WERI-Rb-1 (cell line): ENCODE measurements at regions not wholly inside any gene's neighbourhood (a gene's known extent, or its start where the extent isn't known, plus 50 kb on each side); places are given as distances from the start of the nearest gene placed in this dataset.
"Not testable (repeated sequence)": the region's sequence is repeated elsewhere in the genome, so short reads cannot be mapped to it uniquely, and the experiment has no call there.

Source experiments
- DNase-seq: peaks from one replicate; pipeline ENCODE4 v3.0.0-alpha.2; 2020
- H3K27ac ChIP-seq: fragments of 250-450 bp; sonication (Bioruptor Pico); 2 replicates; pipeline ENCODE4 v1.5.1; 2020; ENCODE audit warnings: mild to moderate bottlenecking, moderate library complexity
- H3K27me3 ChIP-seq: fragments of 250-450 bp; sonication (Bioruptor Pico); 2 replicates; pipeline ENCODE4 v1.5.1; 2021; ENCODE audit warnings: mild to moderate bottlenecking, low read depth, moderate library complexity; ENCODE audit not compliant: insufficient read depth, severe bottlenecking
- H3K36me3 ChIP-seq: fragments of 250-450 bp; sonication (Bioruptor Pico); 2 replicates; pipeline ENCODE4 v1.5.1; 2020; ENCODE audit warnings: mild to moderate bottlenecking, moderate library complexity
- H3K4me3 ChIP-seq: 2 replicates; pipeline ENCODE4 v1.5.1; 2011; ENCODE audit warnings: low read depth, mild to moderate bottlenecking, control low read depth, low read length
- H3K9me3 ChIP-seq: fragments of 250-450 bp; sonication (Bioruptor Pico); 2 replicates; pipeline ENCODE4 v1.5.1; 2021; ENCODE audit warnings: mild to moderate bottlenecking, moderate library complexity; ENCODE audit not compliant: severe bottlenecking
- TF ChIP-seq, protein P1 (sequence below): IDR thresholded peaks from 2 replicates; pipeline ENCODE4 v1.5.1; 2011; ENCODE audit warnings: low read depth, mild to moderate bottlenecking, control low read depth, inconsistent platforms, low read length

DNA sequence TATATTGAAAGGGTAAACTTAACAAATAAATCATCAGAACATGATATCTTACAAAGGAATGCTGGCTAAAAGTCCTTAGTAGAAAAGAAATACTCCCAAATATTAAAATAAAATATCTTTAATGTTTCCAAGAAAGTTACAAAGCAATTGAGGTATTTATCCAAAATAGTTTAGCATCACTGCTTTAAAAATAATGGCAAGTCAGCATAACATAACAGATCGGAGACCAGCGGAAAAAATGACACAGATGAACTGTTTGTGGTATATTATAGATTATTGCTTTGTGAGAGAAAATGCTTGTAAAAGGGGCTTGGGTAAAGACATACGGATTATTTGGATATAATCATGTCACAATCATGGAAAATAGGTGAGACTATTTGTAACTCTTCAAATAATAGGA, 168.5 kb upstream of the TEX13C start:
- TF ChIP-seq, protein P1, sequence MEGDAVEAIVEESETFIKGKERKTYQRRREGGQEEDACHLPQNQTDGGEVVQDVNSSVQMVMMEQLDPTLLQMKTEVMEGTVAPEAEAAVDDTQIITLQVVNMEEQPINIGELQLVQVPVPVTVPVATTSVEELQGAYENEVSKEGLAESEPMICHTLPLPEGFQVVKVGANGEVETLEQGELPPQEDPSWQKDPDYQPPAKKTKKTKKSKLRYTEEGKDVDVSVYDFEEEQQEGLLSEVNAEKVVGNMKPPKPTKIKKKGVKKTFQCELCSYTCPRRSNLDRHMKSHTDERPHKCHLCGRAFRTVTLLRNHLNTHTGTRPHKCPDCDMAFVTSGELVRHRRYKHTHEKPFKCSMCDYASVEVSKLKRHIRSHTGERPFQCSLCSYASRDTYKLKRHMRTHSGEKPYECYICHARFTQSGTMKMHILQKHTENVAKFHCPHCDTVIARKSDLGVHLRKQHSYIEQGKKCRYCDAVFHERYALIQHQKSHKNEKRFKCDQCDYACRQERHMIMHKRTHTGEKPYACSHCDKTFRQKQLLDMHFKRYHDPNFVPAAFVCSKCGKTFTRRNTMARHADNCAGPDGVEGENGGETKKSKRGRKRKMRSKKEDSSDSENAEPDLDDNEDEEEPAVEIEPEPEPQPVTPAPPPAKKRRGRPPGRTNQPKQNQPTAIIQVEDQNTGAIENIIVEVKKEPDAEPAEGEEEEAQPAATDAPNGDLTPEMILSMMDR, result no peak
- DNase-seq, result no peak
- H3K9me3 ChIP-seq, result no peaks in the 10 kb centered on the region
- H3K27me3 ChIP-seq, result peaks cover 30% of the 10 kb centered on the region
- no peak overlapping the region for H3K4me3 ChIP-seq
- H3K27ac ChIP-seq, result no peak overlapping the region
- H3K36me3 ChIP-seq, result no peaks in the 10 kb centered on the region

DNA sequence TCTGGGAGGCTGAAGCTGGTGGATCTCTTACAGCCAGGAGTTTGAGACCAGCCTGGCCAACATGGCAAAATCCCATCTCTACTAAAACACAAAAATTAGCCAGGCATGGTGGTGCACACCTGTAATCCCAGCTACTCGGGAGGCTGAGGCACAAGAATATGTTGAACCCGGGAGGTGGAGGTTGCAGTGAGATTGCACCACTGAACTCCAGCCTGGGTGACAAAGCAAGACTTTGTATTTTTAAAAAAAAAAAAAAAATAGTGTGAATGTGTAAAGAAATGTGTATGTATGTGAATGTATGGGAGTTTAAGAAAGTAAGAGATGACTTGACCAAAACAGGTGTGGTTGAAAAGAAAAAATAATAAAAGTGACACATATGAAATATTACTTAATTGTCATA, 167.7 kb upstream of the TEX13C start:
- H3K4me3 ChIP-seq, result no peak overlapping the region
- DNase-seq, result no peak
- no peaks in the 10 kb centered on the region for H3K36me3 ChIP-seq
- H3K27me3 ChIP-seq, result peaks cover 39% of the 10 kb centered on the region
- TF ChIP-seq, protein P1, result no peak
- no peak overlapping the region for H3K27ac ChIP-seq
- H3K9me3 ChIP-seq, result no peaks in the 10 kb centered on the region

DNA sequence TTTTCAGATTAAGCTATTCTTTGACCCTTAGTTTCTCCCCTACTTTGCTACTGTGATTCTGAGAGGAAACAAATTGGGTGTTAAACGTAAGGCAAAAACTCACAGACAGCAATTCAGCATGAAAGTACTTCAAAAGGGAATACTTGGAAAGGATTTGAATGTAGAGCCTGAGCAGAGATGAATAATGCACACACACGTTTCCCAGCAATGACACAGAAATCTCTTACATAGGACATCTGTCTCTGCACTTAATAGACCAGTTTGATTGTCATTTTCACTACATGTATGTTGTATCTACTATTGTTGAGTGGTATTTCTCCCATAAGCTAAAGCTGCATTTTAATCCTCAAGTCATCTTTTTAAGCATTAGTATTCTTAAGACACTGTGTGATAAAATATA, 166.1 kb upstream of the TEX13C start:
- no peak overlapping the region for H3K4me3 ChIP-seq
- no peak for DNase-seq
- TF ChIP-seq, protein P1, result no peak
- H3K9me3 ChIP-seq, result no peaks in the 10 kb centered on the region
- H3K27me3 ChIP-seq, result peaks cover 31% of the 10 kb centered on the region
- no peaks in the 10 kb centered on the region for H3K36me3 ChIP-seq
- no peak overlapping the region for H3K27ac ChIP-seq

DNA sequence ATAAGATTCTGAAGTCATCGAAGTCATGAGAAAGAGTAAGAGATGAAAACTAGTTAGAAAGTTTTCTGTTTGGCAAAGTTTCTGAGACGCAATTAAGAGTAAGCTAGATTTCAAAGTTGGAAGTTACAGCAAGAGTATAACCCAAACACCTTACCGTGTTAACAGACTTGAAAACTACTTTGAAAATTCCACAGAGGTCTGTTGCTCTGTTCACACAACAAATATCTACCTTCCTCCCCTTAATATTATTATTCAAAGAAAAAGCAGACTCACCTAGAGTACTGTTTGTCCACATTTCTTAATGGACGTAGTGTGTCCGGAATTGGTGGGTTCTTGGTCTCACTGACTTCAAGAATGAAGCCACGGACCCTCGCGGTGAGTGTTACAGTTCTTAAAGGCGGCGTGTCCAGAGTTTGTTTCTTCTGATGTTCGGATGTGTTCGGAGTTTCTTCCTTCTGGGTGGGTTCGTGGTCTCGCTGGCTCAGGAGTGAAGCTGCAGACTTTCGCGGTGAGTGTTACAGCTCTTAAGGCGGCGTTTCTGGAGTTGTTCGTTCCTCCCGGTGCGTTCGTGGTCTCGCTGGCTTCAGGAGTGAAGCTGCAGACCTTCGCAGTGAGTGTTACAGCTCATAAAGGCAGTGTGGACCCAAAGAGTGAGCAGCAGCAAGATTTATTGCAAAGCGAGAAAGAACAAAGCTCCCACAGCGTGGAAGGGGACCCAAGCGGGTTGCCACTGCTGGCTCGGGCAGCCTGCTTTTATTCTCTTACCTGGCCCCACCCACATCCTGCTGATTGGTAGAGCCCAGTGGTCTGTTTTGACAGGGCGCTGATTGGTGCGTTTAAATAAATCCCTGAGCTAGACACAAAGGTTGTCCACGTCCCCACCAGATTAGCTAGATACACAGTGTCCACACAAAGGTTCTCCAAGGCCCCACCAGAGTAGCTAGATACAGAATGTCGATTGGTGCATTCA, 165.1 kb upstream of the TEX13C start:
- H3K36me3 ChIP-seq, H3K4me3 ChIP-seq, H3K9me3 ChIP-seq, DNase-seq, H3K27ac ChIP-seq: not testable (repeated sequence)
- H3K27me3 ChIP-seq, result peaks cover 28% of the 10 kb centered on the region

DNA sequence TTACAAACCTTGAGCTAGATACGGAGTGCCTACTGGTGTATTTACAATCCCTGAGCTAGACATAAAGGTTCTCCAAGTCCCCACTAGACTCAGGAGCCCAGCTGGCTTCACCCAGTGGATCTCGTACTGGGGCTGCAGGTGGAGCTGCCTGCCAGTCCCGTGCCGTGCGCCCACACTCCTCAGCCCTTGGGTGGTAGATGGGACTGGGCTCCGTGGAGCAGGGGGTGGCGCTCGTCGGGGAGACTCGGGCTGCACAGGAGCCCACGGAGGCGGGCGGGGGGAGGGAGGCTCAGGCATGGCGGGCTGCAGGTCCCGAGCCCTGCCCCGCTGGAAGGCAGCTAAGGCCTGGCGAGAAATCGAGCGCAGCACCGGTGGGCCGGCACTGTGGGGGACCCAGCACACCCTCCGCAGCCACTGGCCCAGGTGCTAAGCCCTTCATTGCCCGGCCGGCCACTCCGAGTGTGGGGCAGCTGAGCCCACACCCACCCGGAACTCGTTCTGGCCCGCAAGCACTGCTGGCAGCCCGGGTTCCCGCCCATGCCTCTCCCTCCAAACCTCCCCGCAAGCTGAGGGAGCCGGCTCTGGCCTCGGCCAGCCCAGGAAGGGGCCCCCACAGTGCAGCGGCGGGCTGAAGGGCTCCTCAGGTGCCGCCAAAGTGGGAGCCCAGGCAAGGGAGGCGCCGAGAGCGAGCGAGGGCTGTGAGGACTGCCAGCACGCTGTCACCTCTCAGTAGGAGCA, 164.2 kb upstream of the TEX13C start:
- not testable (repeated sequence) for DNase-seq, H3K4me3 ChIP-seq, H3K27ac ChIP-seq, H3K36me3 ChIP-seq, H3K9me3 ChIP-seq
- H3K27me3 ChIP-seq, result peaks cover 26% of the 10 kb centered on the region

DNA sequence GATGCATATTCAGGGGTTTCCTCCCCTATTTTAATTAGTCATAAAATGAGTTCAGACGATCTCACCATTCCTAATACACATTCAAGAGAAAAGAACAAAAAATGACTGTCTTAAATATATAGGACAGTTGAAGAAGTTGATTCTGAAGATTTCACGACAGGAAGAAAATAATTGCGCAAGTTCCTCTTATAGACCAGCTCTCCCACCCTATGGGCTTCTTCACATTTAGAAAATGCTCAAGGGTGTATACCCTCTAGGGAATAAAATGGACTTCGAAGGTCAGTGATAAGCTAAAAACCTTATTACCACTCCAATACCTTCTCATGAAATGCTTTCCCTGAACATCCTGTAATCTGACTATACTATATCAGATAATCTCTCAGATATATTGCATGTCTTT, 149.2 kb upstream of the TEX13C start:
- no peaks in the 10 kb centered on the region for H3K36me3 ChIP-seq
- H3K27ac ChIP-seq, result no peak overlapping the region
- H3K27me3 ChIP-seq, result peaks cover 41% of the 10 kb centered on the region
- no peak for DNase-seq
- H3K9me3 ChIP-seq, result no peaks in the 10 kb centered on the region
- no peak overlapping the region for H3K4me3 ChIP-seq
- TF ChIP-seq, protein P1, result no peak
